Esophagus muscularis mucosa (tissue), 4 donors: ENCODE measurements at regions not wholly inside any gene's neighbourhood (a gene's known extent, or its start where the extent isn't known, plus 50 kb on each side); places are given as distances from the start of the nearest gene placed in this dataset.

ENCODE experiments used
- DNase-seq: peaks from one replicate; pipeline ENCODE4 v3.0.0-alpha.2; 2017; ENCODE audit errors: extremely low spot score
- H3K27ac ChIP-seq, 4 donors: fragments of 200-600 bp; sonication (generic); replicated peaks in 1 of 4; 1 replicate in 3 of 4; 2 replicates in 1 of 4; pipeline ENCODE4 v1.5.1; 2016 to 2019; ENCODE audit warnings: mild to moderate bottlenecking in 1 of 4
- H3K27me3 ChIP-seq, 4 donors: fragments of 200-600 bp; sonication (generic); one replicate each; pipeline versions ENCODE4 v1.5.1 to v1.6.0; 2016 to 2019
- H3K36me3 ChIP-seq, 4 donors: fragments of 200-600 bp; sonication (generic); one replicate each; pipeline ENCODE4 v1.5.1; 2016 to 2019
- H3K4me1 ChIP-seq, 4 donors: fragments of 200-600 bp; sonication (generic); one replicate each; pipeline ENCODE4 v1.5.1; 2016 to 2019
- H3K4me3 ChIP-seq, 4 donors: fragments of 200-600 bp; sonication (generic); 1 replicate in 2 of 4; 2 replicates in 2 of 4; pipeline ENCODE4 v1.5.1; 2016 to 2019; ENCODE audit warnings: mild to moderate bottlenecking in 4 of 4, moderate library complexity in 1 of 4
- H3K9me3 ChIP-seq, 4 donors: fragments of 200-600 bp; sonication (generic); 1 replicate in 3 of 4; 2 replicates in 1 of 4; pipeline ENCODE4 v1.5.1; 2016 to 2019
- EP300 ChIP-seq: sonication (generic); formaldehyde crosslinking; IDR thresholded peaks from one replicate; pipeline ENCODE4 v1.6.1; 2017; ENCODE audit warnings: antibody characterized with exemption
- POLR2A ChIP-seq: fragments of 450-650 bp; IDR thresholded peaks from one replicate; pipeline ENCODE4 v1.6.1; 2017; ENCODE audit warnings: antibody characterized with exemption, moderate library complexity, mild to moderate bottlenecking, low read depth
- POLR2AphosphoS5 ChIP-seq, 2 donors: sonication (generic); formaldehyde crosslinking; IDR thresholded peaks; one replicate each; pipeline ENCODE4 v1.6.1; 2017; ENCODE audit warnings: antibody characterized with exemption in 2 of 2
- WGBS: methylation state at CpG from one replicate; pipeline ENCODE4 v1.1.5; 2018; 5-methylcytosine and 5-hydroxymethylcytosine counted together
- intact Hi-C: fragments of 100-400 bp; cut with DNase I; formaldehyde crosslinking; loops from one replicate; pipeline ENCODE4 v1.15.1; 2023
- TF ChIP-seq, protein P1 (sequence below), 3 experiments: fragments of 200-600 bp in 2 of 3; fragments of 450-650 bp in 1 of 3; sonication (generic) in 2 of 3; IDR thresholded peaks; one replicate each; pipeline ENCODE4 v1.5.1; 2017 to 2019; ENCODE audit warnings: antibody characterized with exemption in 3 of 3, mild to moderate bottlenecking in 2 of 3, moderate library complexity in 1 of 3

DNA sequence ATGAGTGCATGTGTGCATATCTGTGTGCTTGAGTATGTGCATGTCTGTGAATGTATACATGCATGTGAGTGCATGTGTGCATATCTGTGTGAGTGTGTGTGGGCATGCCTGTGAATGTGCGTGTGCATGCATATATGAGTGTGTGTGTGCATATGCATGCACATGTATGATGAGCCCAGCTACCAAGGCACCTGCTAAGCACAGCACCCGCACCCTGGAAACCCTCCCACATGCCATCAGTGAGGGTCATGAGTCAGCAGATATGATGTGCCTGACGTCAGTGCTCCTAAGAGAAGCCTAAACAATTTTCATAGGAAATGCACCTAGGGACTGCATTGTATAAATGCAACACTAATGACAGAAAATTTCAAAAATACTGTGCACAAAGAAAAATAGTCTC lies 151.1 kb downstream of the KIF26A start:
- TF ChIP-seq POLR2A (no peak), EP300 (no peak), POLR2AphosphoS5 (IDR thresholded peaks at IDR 0.05) (no peak)
- TF ChIP-seq, protein P1, sequence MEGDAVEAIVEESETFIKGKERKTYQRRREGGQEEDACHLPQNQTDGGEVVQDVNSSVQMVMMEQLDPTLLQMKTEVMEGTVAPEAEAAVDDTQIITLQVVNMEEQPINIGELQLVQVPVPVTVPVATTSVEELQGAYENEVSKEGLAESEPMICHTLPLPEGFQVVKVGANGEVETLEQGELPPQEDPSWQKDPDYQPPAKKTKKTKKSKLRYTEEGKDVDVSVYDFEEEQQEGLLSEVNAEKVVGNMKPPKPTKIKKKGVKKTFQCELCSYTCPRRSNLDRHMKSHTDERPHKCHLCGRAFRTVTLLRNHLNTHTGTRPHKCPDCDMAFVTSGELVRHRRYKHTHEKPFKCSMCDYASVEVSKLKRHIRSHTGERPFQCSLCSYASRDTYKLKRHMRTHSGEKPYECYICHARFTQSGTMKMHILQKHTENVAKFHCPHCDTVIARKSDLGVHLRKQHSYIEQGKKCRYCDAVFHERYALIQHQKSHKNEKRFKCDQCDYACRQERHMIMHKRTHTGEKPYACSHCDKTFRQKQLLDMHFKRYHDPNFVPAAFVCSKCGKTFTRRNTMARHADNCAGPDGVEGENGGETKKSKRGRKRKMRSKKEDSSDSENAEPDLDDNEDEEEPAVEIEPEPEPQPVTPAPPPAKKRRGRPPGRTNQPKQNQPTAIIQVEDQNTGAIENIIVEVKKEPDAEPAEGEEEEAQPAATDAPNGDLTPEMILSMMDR (IDR thresholded peaks at IDR 0.05), result no peak
- no peaks in the 10 kb centered on the region for H3K9me3 ChIP-seq
- DNase-seq, result no peak
- no peak overlapping the region for H3K27ac ChIP-seq
- H3K36me3 ChIP-seq, result no peaks in the 10 kb centered on the region
- no peak overlapping the region for H3K4me3 ChIP-seq
- intact Hi-C loops, result no loop called here
- peaks cover 0 to 37% (median 2%) of the 10 kb centered on the region in 4 donors for H3K27me3 ChIP-seq
- H3K4me1 ChIP-seq, result no peaks in the 10 kb centered on the region
- 71% methylated on average over 3 of the region's 3 CpGs for WGBS

DNA sequence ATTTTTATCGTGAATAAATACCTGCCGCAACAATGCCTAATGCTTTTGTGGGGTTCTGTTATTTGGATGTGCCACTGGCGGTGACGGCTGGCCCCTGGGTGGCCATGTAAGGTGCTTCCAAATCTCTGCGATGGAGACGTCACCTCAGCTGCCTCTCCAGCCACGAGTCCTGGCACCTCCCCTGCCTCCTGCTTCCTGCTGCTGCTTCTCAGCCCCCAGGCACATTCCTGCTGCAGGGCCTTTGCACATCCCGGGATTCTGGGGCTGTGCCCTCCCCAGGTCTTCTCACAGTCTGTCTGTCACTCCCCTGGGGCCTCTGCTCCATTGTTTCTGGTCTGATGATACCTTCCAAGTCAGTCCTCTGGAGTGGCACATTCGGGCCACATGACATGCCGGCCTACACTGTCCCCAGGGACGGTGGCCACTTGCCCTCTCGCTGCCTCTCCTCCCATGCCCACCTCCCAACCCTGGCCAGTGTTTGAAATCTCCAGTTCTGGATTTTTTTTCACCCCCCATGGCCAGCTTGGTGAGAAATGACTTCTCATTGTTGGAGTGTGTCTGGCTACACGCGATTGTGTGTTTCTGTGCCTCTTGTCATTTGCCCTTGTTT lies 151.8 kb downstream of the KIF26A start:
- no peak for DNase-seq
- no peak overlapping the region for H3K4me3 ChIP-seq
- no peak overlapping the region for H3K27ac ChIP-seq
- WGBS, result 68% methylated on average over 14 of the region's 14 CpGs
- TF ChIP-seq POLR2A (no peak), POLR2AphosphoS5 (IDR thresholded peaks at IDR 0.05) (no peak), EP300 (no peak)
- TF ChIP-seq, protein P1 (IDR thresholded peaks at IDR 0.05), result no peak
- H3K36me3 ChIP-seq, result no peaks in the 10 kb centered on the region
- H3K4me1 ChIP-seq, result no peaks in the 10 kb centered on the region
- H3K27me3 ChIP-seq, result peaks cover 0 to 43% (median 2%) of the 10 kb centered on the region in 4 donors
- no peaks in the 10 kb centered on the region for H3K9me3 ChIP-seq
- intact Hi-C loops, result no loop called here

DNA sequence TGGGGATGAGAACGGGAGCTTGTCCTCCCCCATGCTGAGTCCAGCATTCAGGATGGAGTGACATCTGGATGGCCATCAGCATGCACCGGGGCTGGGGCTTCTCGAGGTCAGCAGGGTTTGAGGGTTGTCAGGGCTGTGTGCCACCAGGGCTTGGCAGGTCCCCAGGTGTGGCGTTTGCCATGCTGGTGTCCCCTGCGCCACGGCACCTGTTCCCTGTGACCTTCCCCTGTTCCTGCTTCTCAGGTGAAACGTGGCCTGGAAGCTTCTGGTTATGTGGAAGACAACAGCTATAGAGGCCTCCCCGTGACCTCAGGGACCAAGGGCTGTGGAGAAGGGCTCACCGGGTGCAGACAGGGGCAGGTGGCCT lies 152.4 kb downstream of the KIF26A start:
- no peak for DNase-seq
- Histone ChIP-seq H3K9me3 (no peaks in the 10 kb centered on the region), H3K27ac (no peak overlapping the region), H3K36me3 (no peaks in the 10 kb centered on the region), H3K27me3 (peaks cover 0 to 43% (median 2%) of the 10 kb centered on the region in 4 donors), H3K4me3 (no peak overlapping the region), H3K4me1 (no peaks in the 10 kb centered on the region)
- TF ChIP-seq EP300, result no peak
- no peak for TF ChIP-seq POLR2AphosphoS5 (IDR thresholded peaks at IDR 0.05)
- TF ChIP-seq POLR2A, result no peak
- TF ChIP-seq, protein P1 (IDR thresholded peaks at IDR 0.05), result no peak
- intact Hi-C loops, result no loop called here
- 76% methylated on average over 7 of the region's 9 CpGs for WGBS

DNA sequence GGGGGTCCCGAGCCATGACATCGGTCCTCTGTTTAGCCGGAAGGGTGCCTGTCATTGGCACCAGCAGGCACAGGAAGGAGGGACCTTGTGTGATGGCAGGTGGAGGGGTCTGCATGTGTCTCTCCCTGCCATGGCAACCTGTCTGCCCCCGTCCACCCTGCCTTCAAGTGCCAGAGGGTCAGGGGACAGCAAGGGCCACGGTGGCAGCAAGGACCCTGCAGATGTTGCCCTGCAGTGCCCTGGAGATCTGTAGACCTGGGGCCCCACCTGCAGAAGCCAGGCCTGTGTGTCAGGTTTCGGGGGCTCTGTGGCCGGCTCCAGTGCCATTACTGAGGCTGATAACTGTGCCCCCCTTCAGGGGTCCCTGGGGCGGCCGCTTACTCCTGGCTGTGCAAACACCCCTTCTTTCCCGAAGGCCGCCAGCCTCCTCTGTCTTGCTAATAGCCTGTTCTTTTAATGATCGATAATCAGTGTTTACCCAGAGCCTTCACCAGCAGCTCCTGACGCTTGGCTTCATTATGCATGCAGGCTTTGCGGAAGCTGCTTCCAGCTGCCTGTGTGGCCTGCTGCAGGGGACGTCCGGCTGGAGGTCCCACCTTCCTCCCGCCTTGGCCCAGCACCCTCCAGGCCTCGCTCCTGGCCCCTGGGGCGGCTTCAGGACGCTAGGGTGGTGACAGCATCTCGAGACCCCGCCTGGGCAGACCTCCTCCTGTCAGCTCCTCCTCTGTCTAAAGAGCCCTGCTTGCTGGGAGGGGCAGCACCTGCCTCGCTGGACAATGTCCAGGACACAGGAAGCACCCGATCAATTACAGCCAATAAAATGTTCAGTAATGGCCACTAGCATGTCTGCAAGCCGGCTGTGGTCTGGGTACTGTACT lies 153.0 kb downstream of the KIF26A start:
- DNase-seq, result no peak
- no peak for TF ChIP-seq EP300
- TF ChIP-seq, protein P1 (IDR thresholded peaks at IDR 0.05), result no peak
- TF ChIP-seq POLR2A, result no peak
- TF ChIP-seq POLR2AphosphoS5 (IDR thresholded peaks at IDR 0.05), result no peak
- 54% methylated on average over 16 of the region's 25 CpGs for WGBS
- H3K9me3 ChIP-seq, result no peaks in the 10 kb centered on the region
- peaks cover 0 to 43% (median 2%) of the 10 kb centered on the region in 4 donors for H3K27me3 ChIP-seq
- H3K4me1 ChIP-seq, result no peaks in the 10 kb centered on the region
- intact Hi-C loops, result no loop called here
- H3K36me3 ChIP-seq, result no peaks in the 10 kb centered on the region
- no peak overlapping the region for H3K4me3 ChIP-seq
- H3K27ac ChIP-seq, result no peak overlapping the region
